ENCODE measurements at regions not wholly inside any gene's neighbourhood (a gene's known extent, or its start where the extent isn't known, plus 50 kb on each side); places are given as distances from the start of the nearest gene placed in this dataset.
"Not testable (repeated sequence)": the region's sequence is repeated elsewhere in the genome, so short reads cannot be mapped to it uniquely, and the experiment has no call there.

DNA sequence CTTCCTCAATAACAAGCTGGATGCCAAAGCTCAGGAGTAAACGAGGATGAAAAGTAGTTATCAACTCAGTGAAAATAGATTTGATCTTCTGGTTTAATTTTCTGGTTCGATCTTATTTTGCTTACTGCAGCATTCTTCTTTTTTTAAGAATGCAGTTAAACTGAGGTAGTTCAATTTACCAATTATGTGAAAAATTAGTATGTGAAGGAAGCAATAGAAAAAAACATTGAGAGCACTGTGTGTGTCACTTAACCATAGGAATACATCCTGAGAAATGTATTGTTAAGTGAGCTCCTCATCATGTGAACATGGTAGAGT, 111.4 kb upstream of the TSPAN8 start:
- Histone ChIP-seq H3K4me3 (ENCODE audit: low read depth, low read length) (no peak overlapping the region), H3K9me3 (no peaks in the 10 kb centered on the region), H3K36me3 (ENCODE audit: control insufficient read depth, insufficient read depth, low read length) (no peaks in the 10 kb centered on the region), H3K4me1 (peaks cover 9% of the 10 kb centered on the region), H3K27me3 (replicated peaks; ENCODE audit: control insufficient read depth, insufficient read depth, low read length) (no peaks in the 10 kb centered on the region)
- peaks cover 13% of the 10 kb centered on the region for H3K9me3 Mint-ChIP-seq (ENCODE audit: unreplicated experiment)
- BruUV-seq (replicated peaks): no TSS peak
- TF ChIP-seq, protein P1, sequence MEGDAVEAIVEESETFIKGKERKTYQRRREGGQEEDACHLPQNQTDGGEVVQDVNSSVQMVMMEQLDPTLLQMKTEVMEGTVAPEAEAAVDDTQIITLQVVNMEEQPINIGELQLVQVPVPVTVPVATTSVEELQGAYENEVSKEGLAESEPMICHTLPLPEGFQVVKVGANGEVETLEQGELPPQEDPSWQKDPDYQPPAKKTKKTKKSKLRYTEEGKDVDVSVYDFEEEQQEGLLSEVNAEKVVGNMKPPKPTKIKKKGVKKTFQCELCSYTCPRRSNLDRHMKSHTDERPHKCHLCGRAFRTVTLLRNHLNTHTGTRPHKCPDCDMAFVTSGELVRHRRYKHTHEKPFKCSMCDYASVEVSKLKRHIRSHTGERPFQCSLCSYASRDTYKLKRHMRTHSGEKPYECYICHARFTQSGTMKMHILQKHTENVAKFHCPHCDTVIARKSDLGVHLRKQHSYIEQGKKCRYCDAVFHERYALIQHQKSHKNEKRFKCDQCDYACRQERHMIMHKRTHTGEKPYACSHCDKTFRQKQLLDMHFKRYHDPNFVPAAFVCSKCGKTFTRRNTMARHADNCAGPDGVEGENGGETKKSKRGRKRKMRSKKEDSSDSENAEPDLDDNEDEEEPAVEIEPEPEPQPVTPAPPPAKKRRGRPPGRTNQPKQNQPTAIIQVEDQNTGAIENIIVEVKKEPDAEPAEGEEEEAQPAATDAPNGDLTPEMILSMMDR (IDR thresholded peaks at IDR 0.05; ENCODE audit: insufficient read depth in 1 of 2, low read depth in 1 of 2, low read length in 1 of 2, severe bottlenecking in 1 of 2, unreplicated experiment in 1 of 2): no peak
- no peak for DNase-seq
- H3K4me3 Mint-ChIP-seq (ENCODE audit: unreplicated experiment): no peak overlapping the region
- no peaks in the 10 kb centered on the region for H3K27me3 Mint-ChIP-seq (ENCODE audit: insufficient read depth, unreplicated experiment)
- intact Hi-C loops (cut with micrococcal nuclease; ENCODE audit: unreplicated experiment): no loop called here
- H3K4me1 Mint-ChIP-seq (ENCODE audit: low read depth, unreplicated experiment): peaks cover 8% of the 10 kb centered on the region
- POLR2A ChIA-PET: no interaction called here
- no peak overlapping the region for H3K27ac Mint-ChIP-seq (ENCODE audit: unreplicated experiment)
- CTCF ChIA-PET: no interaction called here
- no peaks in the 10 kb centered on the region for H3K36me3 Mint-ChIP-seq (ENCODE audit: insufficient read depth, unreplicated experiment)

DNA sequence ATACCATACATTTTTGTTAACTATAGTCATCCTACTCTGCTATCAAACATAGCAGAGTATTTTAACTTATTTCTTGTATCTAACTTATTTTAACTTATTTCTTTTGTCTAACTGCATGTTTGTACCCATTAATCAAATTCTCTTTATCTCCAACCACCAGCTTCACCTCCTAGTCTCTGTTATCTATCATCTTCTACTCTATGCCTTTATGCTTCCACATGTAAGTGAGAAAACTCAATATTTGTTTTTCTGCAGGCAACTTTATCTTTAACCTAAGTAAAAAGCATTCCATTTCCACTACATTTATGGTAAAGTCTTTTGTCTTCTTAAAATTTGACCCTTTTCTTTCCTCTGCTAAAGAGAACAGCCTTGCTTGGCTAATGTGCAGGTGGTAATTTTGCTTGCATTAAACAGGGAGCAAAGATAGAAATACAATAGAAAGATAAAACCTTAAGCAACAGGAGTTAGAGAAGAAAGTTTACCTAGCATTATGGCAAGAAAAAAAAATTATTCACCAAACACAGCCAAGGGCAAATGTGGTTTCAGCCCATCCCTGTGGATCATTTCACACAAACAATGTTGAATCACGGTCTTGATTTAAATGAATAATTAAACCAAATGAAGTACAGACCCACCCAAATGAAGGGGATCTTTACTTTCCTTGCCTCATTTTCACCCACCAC, 110.9 kb upstream of the TSPAN8 start:
- peaks cover 9% of the 10 kb centered on the region for H3K4me1 ChIP-seq
- no peak overlapping the region for H3K4me3 Mint-ChIP-seq (ENCODE audit: unreplicated experiment)
- H3K9me3 Mint-ChIP-seq (ENCODE audit: unreplicated experiment): peaks cover 13% of the 10 kb centered on the region
- no peaks in the 10 kb centered on the region for H3K27me3 Mint-ChIP-seq (ENCODE audit: insufficient read depth, unreplicated experiment)
- H3K27me3 ChIP-seq (replicated peaks; ENCODE audit: control insufficient read depth, insufficient read depth, low read length): no peaks in the 10 kb centered on the region
- POLR2A ChIA-PET: interaction anchor here (0.6 kb wide), 1 partner anchor 238 kb away, joined by 4 read pairs; no protein-coding TSS in a partner anchor
- peaks cover 8% of the 10 kb centered on the region for H3K4me1 Mint-ChIP-seq (ENCODE audit: low read depth, unreplicated experiment)
- TF ChIP-seq, protein P1 (IDR thresholded peaks at IDR 0.05; ENCODE audit: insufficient read depth in 1 of 2, low read depth in 1 of 2, low read length in 1 of 2, severe bottlenecking in 1 of 2, unreplicated experiment in 1 of 2): no peak
- H3K4me3 ChIP-seq (ENCODE audit: low read depth, low read length): no peak overlapping the region
- intact Hi-C loops (cut with micrococcal nuclease; ENCODE audit: unreplicated experiment): no loop called here
- no peaks in the 10 kb centered on the region for H3K9me3 ChIP-seq
- CTCF ChIA-PET: no interaction called here
- no peak overlapping the region for H3K27ac Mint-ChIP-seq (ENCODE audit: unreplicated experiment)
- no peaks in the 10 kb centered on the region for H3K36me3 Mint-ChIP-seq (ENCODE audit: insufficient read depth, unreplicated experiment)
- no peak for DNase-seq
- no peaks in the 10 kb centered on the region for H3K36me3 ChIP-seq (ENCODE audit: control insufficient read depth, insufficient read depth, low read length)
- no TSS peak for BruUV-seq (replicated peaks)

DNA sequence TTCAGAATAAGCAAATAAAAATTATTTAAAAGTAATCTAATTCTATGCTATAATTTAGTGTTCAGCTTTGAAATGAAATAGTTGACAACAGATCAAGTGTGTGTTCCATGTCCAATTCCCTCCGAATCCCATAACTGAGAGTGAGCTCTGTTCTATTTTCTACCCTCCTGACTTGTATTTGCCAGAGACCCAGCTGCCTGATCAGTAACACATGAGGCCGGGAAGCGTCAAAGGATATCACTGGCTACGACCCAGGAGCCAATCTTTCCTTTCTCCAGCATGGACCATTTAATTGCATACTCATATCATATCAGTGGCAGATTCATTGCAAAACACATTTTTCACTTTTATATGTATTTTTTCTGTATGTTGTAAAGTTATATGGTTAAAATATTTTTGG, 108.8 kb upstream of the TSPAN8 start:
- TF ChIP-seq, protein P1 (IDR thresholded peaks at IDR 0.05; ENCODE audit: insufficient read depth in 1 of 2, low read depth in 1 of 2, low read length in 1 of 2, severe bottlenecking in 1 of 2, unreplicated experiment in 1 of 2): no peak
- Mint-ChIP-seq H3K9me3 (ENCODE audit: unreplicated experiment) (peaks cover 13% of the 10 kb centered on the region), H3K4me1 (ENCODE audit: low read depth, unreplicated experiment) (peaks cover 8% of the 10 kb centered on the region), H3K27ac (ENCODE audit: unreplicated experiment) (no peak overlapping the region), H3K36me3 (ENCODE audit: insufficient read depth, unreplicated experiment) (no peaks in the 10 kb centered on the region), H3K4me3 (ENCODE audit: unreplicated experiment) (no peak overlapping the region), H3K27me3 (ENCODE audit: insufficient read depth, unreplicated experiment) (no peaks in the 10 kb centered on the region)
- Histone ChIP-seq H3K9me3 (no peaks in the 10 kb centered on the region), H3K36me3 (ENCODE audit: control insufficient read depth, insufficient read depth, low read length) (no peaks in the 10 kb centered on the region), H3K27me3 (replicated peaks; ENCODE audit: control insufficient read depth, insufficient read depth, low read length) (no peaks in the 10 kb centered on the region), H3K4me3 (ENCODE audit: low read depth, low read length) (no peak overlapping the region), H3K4me1 (peaks cover 9% of the 10 kb centered on the region)
- intact Hi-C loops (cut with micrococcal nuclease; ENCODE audit: unreplicated experiment): no loop called here
- POLR2A ChIA-PET: no interaction called here
- no peak for DNase-seq
- BruUV-seq (replicated peaks): no TSS peak
- CTCF ChIA-PET: no interaction called here

DNA sequence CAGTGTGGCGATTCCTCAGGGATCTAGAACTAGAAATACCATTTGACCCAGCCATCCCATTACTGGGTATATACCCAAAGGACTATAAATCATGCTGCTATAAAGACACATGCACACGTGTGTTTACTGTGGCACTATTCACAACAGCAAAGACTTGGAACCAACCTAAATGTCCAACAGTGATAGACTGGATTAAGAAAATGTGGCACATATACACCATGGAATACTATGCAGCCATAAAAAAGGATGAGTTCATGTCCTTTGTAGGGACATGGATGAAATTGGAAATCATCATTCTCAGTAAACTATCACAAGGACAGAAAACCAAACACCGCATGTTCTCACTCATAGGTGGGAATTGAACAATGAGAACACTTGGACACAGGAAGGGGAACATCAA, 107.9 kb upstream of the TSPAN8 start:
- H3K4me1 Mint-ChIP-seq (ENCODE audit: low read depth, unreplicated experiment); DNase-seq; H3K4me1 ChIP-seq; H3K4me3 Mint-ChIP-seq (ENCODE audit: unreplicated experiment); H3K27ac Mint-ChIP-seq (ENCODE audit: unreplicated experiment); CTCF ChIA-PET; POLR2A ChIA-PET; H3K27me3 Mint-ChIP-seq (ENCODE audit: insufficient read depth, unreplicated experiment); H3K27me3 ChIP-seq (replicated peaks; ENCODE audit: control insufficient read depth, insufficient read depth, low read length); H3K36me3 Mint-ChIP-seq (ENCODE audit: insufficient read depth, unreplicated experiment); H3K9me3 ChIP-seq; BruUV-seq (replicated peaks); intact Hi-C loops (cut with micrococcal nuclease; ENCODE audit: unreplicated experiment); H3K36me3 ChIP-seq (ENCODE audit: control insufficient read depth, insufficient read depth, low read length); H3K4me3 ChIP-seq (ENCODE audit: low read depth, low read length): not testable (repeated sequence)
- peaks cover 13% of the 10 kb centered on the region for H3K9me3 Mint-ChIP-seq (ENCODE audit: unreplicated experiment)

Data from Caco-2 (cell line).